ENCODE measurements at regions not wholly inside any gene's neighbourhood (a gene's known extent, or its start where the extent isn't known, plus 50 kb on each side); places are given as distances from the start of the nearest gene placed in this dataset.
A peak's percentile ranks its signal among the peaks of the same experiment; 100 is the strongest.

GRCh38 chr20:12886618-12887363 is 122.0 kb upstream of the SPTLC3 start:
- no peak for DNase-seq (ENCODE audit: low spot score)

- DNase-seq (ENCODE audit: low spot score) = no peak
Observed at GRCh38 chr20:12891643-12892042, 117.1 kb upstream of the SPTLC3 start.

GRCh38 chr20:12893019-12893418 is 115.8 kb upstream of the SPTLC3 start:
- DNase-seq (ENCODE audit: low spot score) = no peak

GRCh38 chr20:12893653-12894052 is 115.1 kb upstream of the SPTLC3 start:
- DNase-seq (ENCODE audit: low spot score) = no peak

GRCh38 chr20:12894089-12894488 is 114.7 kb upstream of the SPTLC3 start:
- no peak for DNase-seq (ENCODE audit: low spot score)

GRCh38 chr20:12896180-12896579 is 112.6 kb upstream of the SPTLC3 start:
- DNase-seq (ENCODE audit: low spot score) = no peak

GRCh38 chr20:12902992-12903391 is 105.8 kb upstream of the SPTLC3 start:
- DNase-seq (ENCODE audit: low spot score) = no peak

GRCh38 chr20:12906361-12906760 is 102.4 kb upstream of the SPTLC3 start:
- no peak for DNase-seq (ENCODE audit: low spot score)

- no peak for DNase-seq (ENCODE audit: low spot score)
Observed at GRCh38 chr20:12911372-12911771, 97.4 kb upstream of the SPTLC3 start.

GRCh38 chr20:12913781-12914443 is 94.9 kb upstream of the SPTLC3 start:
- DNase-seq (ENCODE audit: low spot score) = no peak

GRCh38 chr20:12914804-12915203 is 94.0 kb upstream of the SPTLC3 start:
- no peak for DNase-seq (ENCODE audit: low spot score)

- no peak for DNase-seq (ENCODE audit: low spot score)
Observed at GRCh38 chr20:12916699-12917098, 92.1 kb upstream of the SPTLC3 start.

GRCh38 chr20:12924126-12924525 is 84.6 kb upstream of the SPTLC3 start:
- no peak for DNase-seq (ENCODE audit: low spot score)

- peak; percentile 68 for DNase-seq (ENCODE audit: low spot score)
Observed at GRCh38 chr20:12925210-12925755, 83.5 kb upstream of the SPTLC3 start.

GRCh38 chr20:12925863-12926793 is 82.6 kb upstream of the SPTLC3 start:
- no peak for DNase-seq (ENCODE audit: low spot score)

GRCh38 chr20:12927489-12927888 is 81.3 kb upstream of the SPTLC3 start:
- DNase-seq (ENCODE audit: low spot score) = no peak

- DNase-seq (ENCODE audit: low spot score) = no peak
Observed at GRCh38 chr20:12928358-12928754, 80.4 kb upstream of the SPTLC3 start.

- DNase-seq (ENCODE audit: low spot score) = no peak
Observed at GRCh38 chr20:12928755-12929401, 79.9 kb upstream of the SPTLC3 start.

GRCh38 chr20:12936020-12936419 is 72.8 kb upstream of the SPTLC3 start:
- DNase-seq (ENCODE audit: low spot score) = no peak

- DNase-seq (ENCODE audit: low spot score) = no peak
Observed at GRCh38 chr20:12936524-12936923, 72.2 kb upstream of the SPTLC3 start.

- DNase-seq (ENCODE audit: low spot score) = no peak
Observed at GRCh38 chr20:12941025-12941424, 67.7 kb upstream of the SPTLC3 start.

- DNase-seq (ENCODE audit: low spot score) = no peak
Observed at GRCh38 chr20:12942123-12942522, 66.6 kb upstream of the SPTLC3 start.

Measured in left forelimb (tissue), 1 donor.